ENCODE measurements at regions not wholly inside any gene's neighbourhood (a gene's known extent, or its start where the extent isn't known, plus 50 kb on each side); places are given as distances from the start of the nearest gene placed in this dataset.

GRCh38 chr15:93424131-93424530 lies 335.1 kb upstream of the RGMA start (continued):
- no peak for TF ChIP-seq SUPT20H (IDR thresholded peaks at IDR 0.05; ENCODE audit: borderline replicate concordance, control insufficient read depth, low read depth, low read length)
- TF ChIP-seq BCL11A (IDR thresholded peaks at IDR 0.05; ENCODE audit: low read depth, low read length) = no peak
- no peak for TF ChIP-seq KLF5 (IDR thresholded peaks at IDR 0.05; ENCODE audit: partially characterized antibody)
- no peak for TF ChIP-seq ZNF592 (IDR thresholded peaks at IDR 0.05)
- no peak for TF ChIP-seq POLR2A (IDR thresholded peaks at IDR 0.05; ENCODE audit: low read depth, low read length)
- no peak for TF ChIP-seq ATF7 (IDR thresholded peaks at IDR 0.05; ENCODE audit: low read depth)
- no peak for TF ChIP-seq MXI1 (IDR thresholded peaks at IDR 0.05; ENCODE audit: low read depth, low read length)

- FAIRE-seq = no peak
- ChIA-PET CTCF (no interaction called here), RAD21 (ENCODE audit: unreplicated experiment) (no interaction called here), POLR2A (no interaction called here), SMC1A (ENCODE audit: uncharacterized antibody, unreplicated experiment) (no interaction called here)
- Histone ChIP-seq H3K36me3 (ENCODE audit: control insufficient read depth in 2 of 2, insufficient read depth in 2 of 2, low read length in 1 of 2) (no peaks in the 10 kb centered on the region), H3K4me3 (no peak overlapping the region), H3K27ac (ENCODE audit: control insufficient read depth, insufficient read depth) (no peak overlapping the region), H3K9ac (ENCODE audit: control insufficient read depth, insufficient read depth, low read length) (no peak overlapping the region), H2AFZ (ENCODE audit: control insufficient read depth, low read depth, low read length) (no peak overlapping the region), H3K4me2 (ENCODE audit: control insufficient read depth, insufficient read depth) (no peak overlapping the region), H4K20me1 (ENCODE audit: control insufficient read depth, insufficient read depth) (no peaks in the 10 kb centered on the region), H3K9me3 (replicated peaks; ENCODE audit: control insufficient read depth, insufficient read depth, low read length) (no peaks in the 10 kb centered on the region), H3K27me3 (replicated peaks in 1 of 2; ENCODE audit: control insufficient read depth in 2 of 2, insufficient read depth in 2 of 2, low read length in 1 of 2) (no peaks in the 10 kb centered on the region), H3K79me2 (ENCODE audit: control insufficient read depth, insufficient read depth, low read length) (no peaks in the 10 kb centered on the region), H3K4me1 (ENCODE audit: control insufficient read depth, insufficient read depth, low read length) (no peaks in the 10 kb centered on the region)
- ATAC-seq = no peak
- no peak for DNase-seq (ENCODE audit: low read depth, low spot score)
- no TSS peak for BruUV-seq (replicated peaks)
- TF ChIP-seq IRF5 (IDR thresholded peaks at IDR 0.05; ENCODE audit: borderline replicate concordance) (no peak), ZNF274 (IDR thresholded peaks at IDR 0.05; ENCODE audit: insufficient read depth, insufficient read length) (no peak), BCL11A (IDR thresholded peaks at IDR 0.05; ENCODE audit: low read depth, low read length) (no peak), ATF3 (IDR thresholded peaks at IDR 0.05; ENCODE audit: borderline replicate concordance, extremely low read depth, low read depth, low read length) (no peak), GATAD2B (conservative IDR thresholded peaks at IDR 0.05; ENCODE audit: low read depth) (no peak), PAX8 (IDR thresholded peaks at IDR 0.05) (no peak), CBX3 (IDR thresholded peaks at IDR 0.05; ENCODE audit: borderline replicate concordance, low read depth) (no peak)
- intact Hi-C loops (cut with micrococcal nuclease; ENCODE audit: unreplicated experiment) (no loop called here), in situ Hi-C loops (cut with MboI) (no loop called here)
- WGBS (ENCODE audit: insufficient coverage, insufficient replicate concordance, low lambda C conversion rate, missing lambda C conversion rate) = 9% methylated on average over 5 of the region's 5 CpGs
Observed at GRCh38 chr15:93422476-93422875, 333.5 kb upstream of the RGMA start.

Measured in GM12878 (cell line).